Head of caudate nucleus (tissue), 42 donors: ENCODE measurements at regions not wholly inside any gene's neighbourhood (a gene's known extent, or its start where the extent isn't known, plus 50 kb on each side); places are given as distances from the start of the nearest gene placed in this dataset.
A peak's percentile ranks its signal among the peaks of the same experiment; 100 is the strongest.
"Not testable (repeated sequence)": the region's sequence is repeated elsewhere in the genome, so short reads cannot be mapped to it uniquely, and the experiment has no call there.

Source experiments
- DNase-seq, 42 donors: peaks; one replicate each; pipeline versions ENCODE4 v3.0.0 to v3.0.0-alpha.2; 2020 to 2021; ENCODE audit warnings: mixed read lengths in 7 of 42
- intact Hi-C: fragments of 100-400 bp; cut with DNase I; formaldehyde crosslinking; loops from one replicate; pipeline ENCODE4 v1.15.0; 2022

DNA sequence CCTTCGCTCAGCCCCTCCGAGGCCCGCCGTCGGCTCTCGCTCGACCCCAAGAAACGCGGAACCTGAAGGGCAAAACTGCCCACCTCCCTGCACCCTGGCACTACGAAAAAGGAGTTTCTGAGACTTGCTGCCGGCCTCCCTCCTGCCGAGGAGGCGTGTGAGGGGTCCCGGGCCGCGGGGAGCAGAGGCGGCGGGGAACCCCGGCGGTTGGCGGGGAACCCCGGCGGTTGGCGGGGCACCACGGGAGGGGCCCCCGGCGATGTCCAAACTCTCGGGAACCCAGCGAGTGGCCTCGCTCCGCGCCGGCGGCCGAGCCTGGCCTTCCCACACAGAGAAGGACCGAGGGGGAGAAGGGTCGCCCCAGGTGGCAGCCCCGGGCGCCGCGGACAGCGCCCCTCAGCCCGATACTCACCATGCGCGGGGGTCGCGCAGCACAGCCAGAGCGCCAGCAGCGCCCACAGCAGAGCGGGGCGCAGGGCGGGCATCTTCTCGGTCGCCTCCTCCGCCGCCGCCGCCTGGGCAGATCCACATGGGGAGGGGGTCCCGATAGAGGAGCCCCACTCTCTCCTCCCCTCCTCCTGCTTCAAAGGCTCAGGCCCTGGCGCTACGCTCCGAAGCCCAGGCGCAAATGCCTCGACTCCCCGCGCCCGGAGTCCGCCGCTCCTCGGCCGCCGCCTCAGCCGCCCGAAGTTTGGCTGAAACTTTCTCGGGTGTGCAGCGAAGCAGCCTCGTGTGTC, 69.4 kb upstream of the NUDT4B start:
- intact Hi-C loops, result not testable (repeated sequence)
- DNase-seq, result peak in 32 of 42 donors; percentile 1 to 47 (median 12)

- intact Hi-C loops, DNase-seq: not testable (repeated sequence)
These were observed 68.7 kb upstream of the NUDT4B start for GRCh38 chr1:148679787-148680326.

- DNase-seq, intact Hi-C loops: not testable (repeated sequence)
These were observed 61.8 kb upstream of the NUDT4B start for GRCh38 chr1:148686735-148687134.

DNA sequence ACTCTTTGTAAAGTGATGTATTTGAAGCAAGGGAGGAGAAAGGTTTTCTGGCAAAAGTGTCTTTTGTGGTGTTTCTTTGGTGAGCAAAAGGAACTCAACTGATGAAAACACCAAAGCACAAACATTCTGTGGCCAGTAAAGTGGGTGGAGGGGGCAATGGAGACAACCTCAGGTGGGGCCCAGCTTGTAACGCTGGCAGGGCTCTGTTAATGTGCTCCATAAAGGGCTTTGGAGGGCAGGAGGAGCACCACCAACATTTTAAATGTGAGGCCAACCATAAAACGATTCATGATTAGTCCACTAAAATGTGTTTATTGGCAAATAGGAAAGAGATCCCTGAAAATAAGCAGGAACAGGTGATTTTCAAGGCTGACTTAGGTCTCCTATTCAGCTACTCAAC, 61.2 kb upstream of the NUDT4B start:
- intact Hi-C loops, DNase-seq: not testable (repeated sequence)
